LoVo (cell line): ENCODE measurements at regions not wholly inside any gene's neighbourhood (a gene's known extent, or its start where the extent isn't known, plus 50 kb on each side); places are given as distances from the start of the nearest gene placed in this dataset.
A peak's percentile ranks its signal among the peaks of the same experiment; 100 is the strongest.

Source experiments
- DNase-seq: peaks from one replicate; pipeline ENCODE4 v3.0.0-alpha.2; 2016; ENCODE audit warnings: low spot score

DNA sequence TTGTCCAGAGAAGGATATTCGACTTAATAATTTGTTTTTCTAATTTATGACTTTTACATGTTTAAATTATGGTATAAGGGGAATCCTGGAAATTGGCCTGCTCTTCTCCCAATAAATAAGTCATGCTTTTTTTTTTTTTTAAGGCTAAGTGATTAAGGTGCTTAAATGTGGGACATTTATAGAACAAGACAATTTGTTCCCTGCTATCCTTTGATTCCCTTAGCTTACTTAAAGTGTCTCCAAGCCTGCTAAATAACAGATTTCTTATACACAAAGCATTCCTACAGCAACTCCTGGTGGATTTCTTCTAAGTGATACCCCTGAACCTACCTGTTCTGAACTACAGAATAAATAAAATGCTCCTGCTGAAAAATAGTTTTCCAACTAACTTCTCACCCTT, 233.0 kb upstream of the UGT8 start:
- no peak for DNase-seq

DNA sequence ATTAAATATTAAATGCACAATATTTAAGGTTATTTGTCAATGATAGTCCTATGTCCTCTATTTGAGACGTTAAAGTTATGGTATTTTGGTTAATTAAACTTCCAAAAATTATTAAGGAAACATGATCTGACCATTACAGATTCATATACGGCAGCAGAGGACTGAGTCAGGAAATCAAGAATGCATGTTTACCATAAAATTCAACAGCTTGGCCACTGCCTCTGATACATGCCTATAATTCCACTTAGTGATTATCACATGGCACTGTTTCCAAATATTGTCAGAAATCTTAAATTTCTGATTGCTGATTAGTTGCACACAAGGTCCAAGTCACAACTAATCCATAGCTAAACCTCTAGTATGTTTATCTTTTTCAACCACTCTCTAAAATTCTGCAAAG, 232.2 kb upstream of the UGT8 start:
- no peak for DNase-seq

DNA sequence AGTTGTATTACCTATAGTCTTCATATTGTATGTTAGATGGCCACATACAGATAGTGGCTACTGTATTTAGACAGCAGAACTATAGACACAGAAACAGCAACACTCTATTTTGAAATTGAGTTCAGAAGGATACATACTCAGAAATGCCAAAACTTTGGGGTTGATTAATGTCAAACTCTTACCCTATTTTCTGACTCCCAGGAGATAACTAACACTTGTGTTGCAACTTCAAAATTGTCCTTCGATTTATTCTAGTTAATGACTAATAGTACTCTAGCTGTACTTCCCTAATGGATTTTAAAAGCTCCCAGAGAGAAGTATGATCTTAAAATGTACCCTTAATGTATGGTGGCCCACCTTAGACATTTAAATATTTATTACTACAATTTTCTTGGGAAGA, 229.9 kb upstream of the UGT8 start:
- DNase-seq, result no peak

DNA sequence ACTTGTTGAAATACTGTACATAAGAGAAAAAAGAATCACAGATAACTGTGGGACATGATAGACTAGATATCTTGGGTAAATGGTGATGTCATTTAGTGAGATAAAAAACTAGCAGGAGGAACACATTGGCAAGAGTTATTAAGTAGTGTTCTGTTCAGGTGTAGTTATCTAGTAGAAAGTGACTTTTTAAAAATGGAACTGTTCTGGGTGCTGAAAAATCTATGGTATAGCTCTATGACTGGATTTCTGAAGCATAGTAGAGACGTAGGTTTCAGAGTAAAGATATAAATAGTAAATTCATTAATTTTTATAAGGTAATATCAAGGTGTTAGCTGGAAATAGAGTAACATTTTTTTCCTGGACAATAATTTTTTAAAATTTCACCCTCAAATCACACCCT, 225.1 kb upstream of the UGT8 start:
- DNase-seq, result no peak

DNA sequence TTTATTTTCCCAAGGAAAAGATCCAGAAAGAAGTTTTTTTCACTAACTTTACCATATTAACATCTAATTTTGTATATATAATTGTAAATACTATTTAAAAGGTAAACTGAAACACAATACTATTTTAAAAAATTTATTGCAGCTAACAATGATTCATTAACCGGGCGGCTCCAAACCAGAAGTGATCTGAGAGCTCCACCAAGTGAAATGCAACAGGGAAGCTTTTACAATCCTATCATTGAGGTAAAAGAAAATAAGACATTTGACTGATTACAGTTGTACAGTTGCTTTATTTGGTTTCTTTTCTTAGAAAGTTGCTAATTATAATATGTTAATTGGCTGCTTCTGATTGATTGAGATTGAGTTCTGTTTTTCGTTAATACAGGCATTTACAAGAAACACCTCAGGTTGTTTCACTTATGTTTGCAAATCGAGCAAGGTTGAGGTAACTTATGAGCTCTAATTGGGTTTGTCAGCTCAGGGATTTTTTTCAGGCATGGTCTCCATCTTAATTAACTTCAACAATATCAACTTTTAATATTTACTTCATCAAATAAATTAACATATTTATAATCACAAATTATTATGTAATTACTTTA, 220.2 kb upstream of the UGT8 start:
- no peak for DNase-seq

DNA sequence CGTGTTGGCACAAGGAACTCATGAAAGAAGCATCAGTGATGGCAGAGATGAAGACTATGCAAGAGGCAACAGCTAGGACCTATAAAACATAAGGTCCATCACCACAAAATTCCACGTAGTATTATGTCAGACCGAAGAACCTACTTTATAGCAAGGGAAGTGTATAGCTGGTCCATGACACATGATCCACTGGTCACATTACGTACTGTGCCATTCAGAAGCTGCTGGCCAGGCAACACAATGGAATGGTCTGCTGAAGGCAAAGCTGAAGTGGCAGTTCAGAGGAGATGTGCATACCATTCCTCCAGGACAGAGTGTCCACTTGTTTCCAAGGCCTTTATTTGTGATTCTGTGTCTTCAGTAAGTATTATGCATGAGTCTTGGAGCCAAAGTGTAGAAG, 215.5 kb upstream of the UGT8 start:
- DNase-seq, result no peak

DNA sequence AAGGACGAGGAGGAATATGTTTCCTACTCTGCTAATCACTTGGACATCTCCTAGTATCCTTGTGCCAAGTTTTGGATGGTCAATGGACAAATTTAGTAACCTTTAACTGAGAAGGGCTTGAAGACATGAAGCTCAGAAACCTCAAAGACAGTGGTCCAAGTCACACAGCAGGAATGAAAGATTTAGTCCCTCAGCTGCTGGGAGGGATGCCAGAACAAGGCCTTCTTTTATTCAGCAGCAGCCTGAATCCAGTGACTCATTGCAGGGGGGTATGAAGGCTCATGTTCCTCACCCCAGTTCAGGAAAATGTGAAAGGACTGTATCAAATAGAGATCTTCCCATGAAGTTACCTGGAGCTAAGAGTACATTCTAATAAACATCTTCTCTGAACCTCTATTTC, 214.9 kb upstream of the UGT8 start:
- DNase-seq, result no peak

DNA sequence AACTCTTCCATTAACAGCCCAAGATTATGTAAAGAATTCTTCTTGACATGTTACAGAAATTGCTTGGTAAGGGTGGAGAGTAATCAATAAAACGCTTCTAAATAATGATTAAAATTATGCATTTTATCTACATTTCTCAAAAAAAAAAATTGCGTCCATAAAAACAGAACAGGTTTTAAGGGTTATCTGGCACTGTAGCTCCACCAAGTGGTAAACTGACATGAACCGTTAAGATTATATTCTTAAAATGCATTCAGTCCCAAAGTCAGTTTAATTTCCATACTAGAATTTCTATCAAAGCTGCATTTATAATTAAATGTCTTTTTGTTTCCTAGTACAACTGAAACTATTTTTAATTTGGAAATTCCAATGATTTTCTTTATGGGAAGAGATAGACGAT, 214.0 kb upstream of the UGT8 start:
- DNase-seq, result peak; percentile 30

DNA sequence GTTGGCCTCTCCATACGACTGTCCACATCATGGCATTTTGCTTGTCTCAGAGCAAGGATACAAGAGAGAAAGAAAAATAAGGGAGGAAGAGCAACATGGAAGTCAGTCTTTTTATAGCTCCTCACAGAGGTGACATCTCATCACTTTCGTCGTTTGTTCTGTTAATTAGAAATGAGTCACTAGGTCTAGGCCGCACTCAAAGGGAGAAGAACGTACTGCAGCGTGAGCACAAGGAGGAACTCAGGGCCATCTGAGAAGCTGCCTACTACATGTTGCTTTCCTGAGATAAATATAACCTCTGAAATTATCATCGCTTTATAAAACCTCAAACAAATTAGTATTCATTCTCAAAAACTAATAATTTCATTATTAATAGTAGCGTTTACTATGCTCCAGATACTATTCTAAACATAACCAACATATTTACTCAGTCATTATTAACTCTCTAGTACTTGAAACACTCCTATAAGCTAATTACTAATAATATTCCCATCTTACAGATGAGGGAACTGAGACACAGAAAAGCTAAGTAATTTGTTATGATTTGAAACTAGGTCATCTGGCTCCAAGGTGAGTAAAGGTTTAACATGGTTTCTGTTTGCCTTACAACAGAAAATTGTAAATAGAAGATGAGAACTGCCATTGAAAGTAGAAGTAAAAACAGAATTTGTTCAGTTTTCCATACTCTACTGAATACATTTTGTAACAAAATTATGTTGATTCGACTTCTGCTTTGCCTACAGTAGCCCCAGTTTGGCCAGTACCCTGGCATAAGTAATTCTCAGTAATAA, 213.2 kb upstream of the UGT8 start:
- no peak for DNase-seq

DNA sequence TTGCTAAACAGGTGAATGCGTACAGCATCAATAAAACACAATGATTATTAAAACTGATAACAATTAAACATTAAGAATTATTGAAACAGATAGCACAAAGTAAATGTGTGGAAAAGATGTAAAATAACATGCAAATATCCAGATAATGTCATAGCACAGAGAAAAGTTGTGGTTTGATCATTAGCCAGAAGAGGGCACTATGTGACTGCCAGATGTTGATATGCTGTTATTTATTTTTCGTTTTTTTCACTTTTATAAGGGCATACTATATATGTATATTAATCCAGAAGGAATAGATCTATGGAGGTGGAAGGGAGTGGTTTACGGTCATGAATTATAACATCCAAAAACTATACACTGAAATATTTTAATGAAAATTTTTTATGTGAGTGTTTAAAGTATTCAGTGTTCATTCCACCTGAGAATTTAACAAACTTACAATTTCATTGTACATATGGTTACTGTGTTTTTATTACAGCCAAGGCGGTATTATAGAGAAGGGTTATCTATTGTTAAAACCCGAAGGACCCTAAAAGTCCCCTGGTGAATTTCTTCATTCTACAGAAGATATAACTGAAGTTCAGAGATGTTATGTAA, 211.9 kb upstream of the UGT8 start:
- peak; percentile 50 for DNase-seq

DNA sequence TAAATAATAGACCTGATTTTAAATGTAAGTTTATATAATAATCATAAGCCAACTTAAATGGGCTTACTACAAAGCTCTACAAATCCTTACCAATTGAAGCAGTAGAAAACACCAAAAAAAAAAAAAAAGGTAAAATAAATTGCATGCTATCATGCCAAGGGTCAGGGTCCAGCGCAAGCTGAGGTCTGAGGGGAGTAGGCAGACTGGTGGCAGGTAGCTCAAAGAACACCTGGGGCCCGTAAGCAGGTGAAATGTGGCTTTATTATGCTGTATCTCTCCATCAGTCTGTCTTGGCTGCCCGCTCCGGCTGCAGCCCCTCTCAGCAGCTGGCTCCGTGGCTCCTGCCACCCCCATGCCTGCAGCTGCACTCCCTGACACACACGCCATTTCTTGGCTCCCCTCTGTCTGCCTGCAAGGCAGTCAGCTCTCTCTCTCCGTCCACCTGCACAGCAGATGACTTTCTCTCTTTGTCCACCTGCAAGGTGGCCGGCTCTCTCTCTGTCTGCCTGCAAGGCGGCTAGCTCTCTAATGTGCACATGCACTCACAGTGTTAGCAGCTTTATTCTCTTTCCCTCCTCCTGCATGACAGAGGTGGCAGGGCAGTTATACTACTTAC, 209.4 kb upstream of the UGT8 start:
- no peak for DNase-seq

DNA sequence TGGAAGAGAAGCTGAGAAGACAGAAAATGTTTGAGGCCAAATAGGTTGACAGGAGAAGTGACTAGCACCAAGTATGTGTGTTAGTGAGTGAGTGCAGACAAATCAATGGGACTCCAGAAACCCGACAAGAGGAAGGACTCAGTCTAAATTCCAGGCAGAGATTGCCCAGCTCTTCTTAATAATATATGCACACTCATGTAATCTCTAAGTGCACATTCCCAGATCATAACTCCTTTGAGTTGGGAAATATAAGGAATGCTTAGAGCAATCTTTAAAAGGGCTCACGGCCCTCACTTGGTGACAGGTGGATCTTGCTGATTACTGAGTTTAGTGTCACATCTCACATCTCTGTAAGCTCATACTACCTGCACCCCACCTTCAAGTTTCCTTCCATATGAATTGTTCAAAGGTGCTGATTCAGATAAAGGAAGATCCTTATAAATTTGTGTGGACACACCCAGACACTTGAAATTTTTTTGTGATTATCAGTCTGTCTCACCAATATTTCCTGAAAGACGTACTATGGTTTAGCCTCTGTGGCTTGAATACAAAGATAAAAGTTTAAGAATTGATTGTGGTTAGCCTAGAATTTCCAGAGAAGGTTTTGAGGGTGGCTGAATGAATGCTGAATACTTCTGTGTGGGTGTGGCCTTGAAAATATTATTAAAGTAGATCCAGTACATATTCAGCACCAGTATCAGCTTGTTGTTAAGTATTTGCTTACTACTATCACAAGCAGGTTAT, 205.1 kb upstream of the UGT8 start:
- peak; percentile 14 for DNase-seq

DNA sequence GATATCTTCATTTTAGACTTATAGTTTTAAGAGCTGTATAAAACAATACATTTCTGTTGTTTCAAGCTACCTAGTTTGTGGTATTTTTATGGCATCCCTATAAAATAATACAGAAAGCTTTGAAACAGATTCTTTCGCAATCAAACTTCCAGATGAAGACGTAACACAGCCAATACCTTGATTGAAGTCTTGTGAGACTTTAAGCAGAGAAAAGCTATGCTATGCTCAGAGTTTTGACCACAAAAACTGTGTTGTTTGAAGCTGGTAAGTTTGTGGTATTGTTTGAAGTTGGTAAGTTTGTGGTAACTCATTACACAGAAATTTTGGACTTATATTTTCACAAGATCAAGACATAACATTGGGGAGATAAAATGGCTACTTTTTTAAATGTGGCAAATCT, 201.8 kb upstream of the UGT8 start:
- DNase-seq, result peak; percentile 44

DNA sequence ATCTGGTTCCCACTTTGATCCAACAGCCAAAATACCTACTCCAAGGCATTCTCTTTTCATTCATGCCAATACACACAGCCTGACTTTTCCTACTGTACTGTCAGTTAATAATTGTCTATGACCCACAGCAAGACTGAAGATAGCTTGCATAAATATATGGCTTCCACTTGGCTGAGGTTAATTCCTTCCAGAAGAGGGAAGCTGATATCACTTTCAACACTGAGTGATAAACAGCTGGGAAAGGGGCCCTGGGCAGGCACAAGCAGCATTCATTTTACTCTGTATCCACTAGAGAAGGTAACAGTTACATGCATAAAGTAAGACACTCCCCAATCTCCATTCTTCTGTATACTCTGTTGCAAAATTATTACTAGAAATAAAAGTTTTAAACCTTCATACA, 200.2 kb upstream of the UGT8 start:
- DNase-seq, result no peak

DNA sequence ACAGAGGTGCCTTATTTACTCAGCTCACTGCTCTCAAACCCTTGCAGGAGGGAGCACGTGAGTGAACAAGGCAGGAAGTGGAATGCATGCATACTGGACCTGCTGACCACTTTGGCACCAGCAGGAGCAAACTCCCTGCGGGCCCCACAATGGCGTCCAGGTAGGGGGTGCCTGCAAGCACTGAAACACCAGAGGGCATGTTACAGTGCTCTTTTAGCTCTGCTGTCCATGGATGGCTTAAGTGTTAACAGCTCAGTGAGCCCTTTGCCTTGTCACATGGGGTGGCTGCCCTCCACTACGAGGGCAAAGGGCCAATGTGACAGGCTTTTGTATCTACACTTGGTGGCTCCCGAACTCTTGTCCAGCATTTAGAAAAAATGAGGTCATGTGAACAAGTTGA, 199.5 kb upstream of the UGT8 start:
- no peak for DNase-seq

DNA sequence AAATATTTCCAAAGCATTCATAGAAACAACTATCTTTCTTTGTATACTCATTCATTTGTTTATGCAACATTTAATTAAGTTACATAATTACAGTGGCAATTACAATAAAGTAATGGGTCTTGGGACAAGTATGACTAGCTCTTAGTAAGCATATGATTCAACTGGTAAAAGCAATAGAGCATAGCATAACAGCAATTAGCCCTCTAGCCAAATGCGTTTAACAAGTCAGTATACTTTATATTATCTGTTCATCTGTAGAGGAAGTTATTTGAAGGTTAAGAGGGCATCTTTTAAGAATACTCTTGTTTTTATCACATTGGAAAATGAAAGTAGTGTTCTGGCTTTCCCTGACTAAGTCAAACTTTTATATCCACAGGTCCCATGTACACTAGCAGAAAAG, 198.1 kb upstream of the UGT8 start:
- peak; percentile 63 for DNase-seq

DNA sequence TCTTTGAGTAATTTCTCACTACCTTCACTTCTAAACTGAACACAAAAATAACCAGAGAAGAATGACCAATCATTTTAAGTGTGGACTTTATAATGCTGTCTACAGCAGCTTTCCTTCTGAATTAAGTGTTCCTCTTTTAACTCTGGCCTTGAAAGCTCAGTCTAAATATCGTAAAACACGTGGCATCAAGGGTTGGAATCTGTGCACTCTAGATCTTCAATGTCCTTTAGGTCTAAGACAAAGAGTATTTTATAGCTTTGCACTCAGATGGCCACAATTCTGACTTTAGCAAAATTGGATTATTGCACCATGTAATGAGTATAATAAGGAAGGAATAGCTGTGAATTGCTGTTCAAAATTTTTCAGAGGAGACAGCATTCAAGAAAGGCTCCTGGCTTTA, 197.1 kb upstream of the UGT8 start:
- DNase-seq, result peak; percentile 19

DNA sequence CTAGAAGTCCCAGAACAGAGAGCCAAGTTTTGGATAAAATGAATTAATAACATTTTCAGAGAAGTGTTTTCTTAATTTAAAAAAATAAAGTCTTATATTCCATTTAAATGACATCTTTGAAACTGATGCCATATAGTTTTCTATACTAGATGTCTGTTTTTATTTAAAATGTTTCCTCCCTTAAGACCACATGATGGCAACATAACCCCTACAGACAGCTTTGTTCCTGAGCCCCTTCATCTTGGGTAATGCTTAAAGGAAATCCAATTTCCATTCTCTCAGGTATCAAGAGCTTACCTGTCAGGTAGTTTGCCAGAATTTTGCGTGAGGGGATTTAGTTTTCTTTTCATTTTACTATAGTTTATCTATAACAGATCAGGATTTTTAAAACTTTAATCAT, 181.4 kb upstream of the UGT8 start:
- DNase-seq, result no peak

DNA sequence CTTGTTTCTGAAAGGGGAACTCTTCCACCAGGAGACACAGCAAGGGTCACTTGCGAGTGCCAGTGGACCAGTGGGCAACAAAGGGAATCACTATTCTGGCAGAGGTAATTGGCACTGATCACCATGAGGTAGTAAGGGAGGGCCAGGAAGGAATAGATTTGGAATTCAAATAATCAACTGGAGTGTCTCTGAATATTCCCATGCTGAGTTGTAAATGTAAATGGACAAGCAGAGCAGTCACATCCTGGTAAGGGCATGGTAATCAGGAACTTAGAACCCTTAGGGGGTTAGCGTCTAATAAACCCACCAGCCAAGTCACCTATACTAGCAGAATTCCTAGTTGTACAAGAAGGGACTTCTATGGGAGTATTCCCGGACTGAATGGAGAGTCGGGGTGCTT, 178.5 kb upstream of the UGT8 start:
- DNase-seq, result no peak

DNA sequence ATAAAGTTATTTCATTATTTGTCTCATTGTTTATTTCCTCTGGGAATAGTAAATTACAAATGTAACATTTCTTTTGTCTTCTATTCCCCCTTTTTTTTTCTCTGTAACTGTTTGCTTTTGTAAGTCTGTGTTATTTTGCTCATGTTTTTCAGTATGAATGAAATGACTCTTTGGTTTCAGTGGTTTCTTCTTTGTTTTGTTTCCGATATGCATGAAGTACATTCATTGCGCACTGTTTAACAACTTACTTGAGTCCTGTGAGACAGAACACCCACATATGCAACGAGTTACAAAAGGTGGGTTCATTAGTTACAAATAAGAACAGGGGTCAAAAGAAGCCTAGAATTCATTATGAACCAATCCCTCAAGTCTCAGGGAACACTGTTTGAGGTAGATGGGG, 175.0 kb upstream of the UGT8 start:
- no peak for DNase-seq

DNA sequence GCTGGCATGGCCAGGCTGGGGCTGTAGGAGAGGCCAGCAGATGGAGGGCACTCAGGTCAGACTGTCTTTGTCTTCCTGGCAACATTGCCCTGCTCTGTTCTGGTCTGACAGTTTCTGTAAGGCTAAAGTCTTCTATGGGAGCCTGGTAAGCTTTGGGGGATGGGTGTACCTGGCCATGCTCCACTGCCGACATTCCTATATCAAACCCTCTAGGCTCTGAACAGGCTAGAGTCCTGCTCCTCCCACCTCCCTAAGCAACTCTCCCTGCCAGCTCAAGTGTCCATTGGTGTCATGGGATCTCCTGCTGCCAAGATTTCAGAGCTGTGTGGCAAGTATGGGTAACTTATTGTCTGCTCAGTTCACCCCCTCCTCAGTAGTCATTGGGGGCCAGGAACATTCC, 163.5 kb upstream of the UGT8 start:
- DNase-seq, result no peak

DNA sequence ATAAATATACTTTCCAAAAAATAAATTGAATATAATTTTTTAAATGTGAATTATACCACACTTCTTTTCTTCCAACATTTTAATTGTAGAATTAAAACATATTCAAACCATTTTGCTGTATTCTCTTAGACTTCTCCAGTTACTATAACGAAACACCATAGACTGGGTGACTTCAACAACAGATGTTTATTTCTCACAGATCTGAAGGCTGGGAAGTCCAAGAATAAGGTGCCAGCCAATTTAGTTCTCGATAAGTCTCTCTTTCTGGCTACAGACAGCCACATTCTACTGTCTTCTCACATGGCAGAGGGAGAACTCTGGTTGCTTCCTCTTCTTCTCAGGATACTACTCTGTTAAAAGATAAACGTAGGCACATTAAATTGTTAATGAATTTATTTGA, 155.8 kb upstream of the UGT8 start:
- no peak for DNase-seq

DNA sequence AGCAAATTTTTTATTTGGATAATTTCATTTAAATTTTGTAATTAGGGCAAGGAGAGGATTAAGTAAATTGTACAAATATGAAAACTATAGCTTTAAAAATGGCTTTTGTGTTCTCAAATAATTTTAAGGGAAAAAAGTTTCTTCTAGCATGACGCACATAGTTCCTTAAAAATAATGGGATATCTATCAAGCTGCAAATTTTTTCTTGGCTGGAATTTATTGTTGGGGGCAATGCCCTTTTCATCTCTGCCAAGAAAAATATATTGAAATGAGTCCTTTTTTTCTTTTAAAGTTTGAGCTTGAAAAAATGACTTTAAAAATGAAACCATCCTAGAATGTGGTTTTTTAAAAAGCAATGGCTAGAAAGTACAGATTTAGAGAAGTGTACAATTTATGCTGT, 154.4 kb upstream of the UGT8 start:
- DNase-seq, result no peak
